GM12878 (cell line): ENCODE measurements at regions not wholly inside any gene's neighbourhood (a gene's known extent, or its start where the extent isn't known, plus 50 kb on each side); places are given as distances from the start of the nearest gene placed in this dataset.

ENCODE experiments used
- ATAC-seq: fragments of 200-7000 bp; cut with Tn5 transposase; 3 replicates; pipeline ENCODE4 v1.9.1; 2020; ENCODE audit warnings: mild to moderate bottlenecking, moderate library complexity
- BruUV-seq: library from RNA; stranded (reverse); fragments of 400-500 nt; replicated peaks from 2 replicates; lab custom pipeline; 2021; lab: Mats Ljungman, UMichigan
- CTCF ChIA-PET: fragments of 300-600 bp; sonication (Branson Sonifier 250); formaldehyde crosslinking; extraction: SDS; loops from one replicate; lab custom pipeline; 2021; ENCODE audit warnings: inconsistent platforms; lab: Yijun Ruan, JAX
- POLR2A ChIA-PET: fragments of 350-600 bp; formaldehyde crosslinking; extraction: SDS; loops from one replicate; lab custom pipeline; 2021; ENCODE audit warnings: inconsistent platforms; lab: Charles Lee
- RAD21 ChIA-PET: fragments of 300-600 bp; sonication (Branson Sonifier 250); formaldehyde crosslinking; loops from one replicate; lab custom pipeline; 2023; ENCODE audit warnings: antibody characterized with exemption; ENCODE audit not compliant: unreplicated experiment; lab: Charles Lee
- SMC1A ChIA-PET: fragments of 300-600 bp; sonication (Branson Sonifier 250); formaldehyde crosslinking; loops from one replicate; lab custom pipeline; 2023; ENCODE audit not compliant: unreplicated experiment, uncharacterized antibody; lab: Charles Lee
- DNase-seq: peaks from one replicate; pipeline ENCODE4 v3.0.0-alpha.2; 2011; ENCODE audit warnings: low read depth, low spot score
- FAIRE-seq: peaks from 3 replicates; lab custom pipeline; 2011; peaks lifted over from hg19 to GRCh38; lab: Jason Lieb, UNC
- H2AFZ ChIP-seq: 2 replicates; pipeline ENCODE4 v1.6.0; 2011; ENCODE audit warnings: low read depth, low read length, control low read depth; ENCODE audit not compliant: control insufficient read depth
- H3K27ac ChIP-seq: 2 replicates; pipeline ENCODE4 v1.5.1; 2011; ENCODE audit warnings: control low read depth; ENCODE audit not compliant: control insufficient read depth, insufficient read depth
- H3K27me3 ChIP-seq, 2 experiments: replicated peaks in 1 of 2; 2 replicates each; pipeline versions ENCODE4 v1.6.0 to v1.6.1; 2011; ENCODE audit warnings: low read length in 1 of 2; ENCODE audit not compliant: control insufficient read depth in 2 of 2, insufficient read depth in 2 of 2
- H3K36me3 ChIP-seq, 2 experiments: 2 replicates each; pipeline ENCODE4 v1.5.1; 2011; ENCODE audit warnings: low read length in 1 of 2; ENCODE audit not compliant: control insufficient read depth in 2 of 2, insufficient read depth in 2 of 2
- H3K4me1 ChIP-seq: 2 replicates; pipeline ENCODE4 v1.6.1; 2011; ENCODE audit warnings: mild to moderate bottlenecking, low read length, moderate library complexity, mixed read lengths; ENCODE audit not compliant: control insufficient read depth, insufficient read depth
- H3K4me2 ChIP-seq: 2 replicates; pipeline ENCODE4 v1.6.0; 2011; ENCODE audit warnings: control low read depth; ENCODE audit not compliant: control insufficient read depth, insufficient read depth
- H3K4me3 ChIP-seq: fragments of 200-600 bp; sonication (generic); 2 replicates; pipeline ENCODE4 v1.5.1; 2016
- H3K79me2 ChIP-seq: 2 replicates; pipeline ENCODE4 v1.6.0; 2011; ENCODE audit warnings: low read length; ENCODE audit not compliant: control insufficient read depth, insufficient read depth
- H3K9ac ChIP-seq: 2 replicates; pipeline ENCODE4 v1.8.0; 2011; ENCODE audit warnings: low read length, control low read depth, mixed read lengths; ENCODE audit not compliant: control insufficient read depth, insufficient read depth
- H3K9me3 ChIP-seq: replicated peaks from 3 replicates; pipeline ENCODE4 v1.5.1; 2011; ENCODE audit warnings: mild to moderate bottlenecking, low read length; ENCODE audit not compliant: control insufficient read depth, insufficient read depth
- H4K20me1 ChIP-seq: 2 replicates; pipeline ENCODE4 v1.6.0; 2011; ENCODE audit not compliant: control insufficient read depth, insufficient read depth
- ASH2L ChIP-seq: fragments of 300-600, 200-600 bp; sonication (generic); IDR thresholded peaks from 2 replicates; pipeline ENCODE4 v1.6.1; 2017; ENCODE audit warnings: low read depth, mild to moderate bottlenecking, borderline replicate concordance
- CREM ChIP-seq: IDR thresholded peaks from 2 replicates; pipeline ENCODE4 v1.6.1; 2014; ENCODE audit warnings: antibody characterized with exemption, low read depth
- CUX1 ChIP-seq: IDR thresholded peaks from 2 replicates; pipeline ENCODE4 v1.6.1; 2012; ENCODE audit warnings: improper control_type of control experiment, low read depth, low read length; ENCODE audit not compliant: insufficient replicate concordance
- EP300 ChIP-seq, 2 experiments: fragments of 150-350 bp in 1 of 2; IDR thresholded peaks; 2 replicates each; pipeline ENCODE4 v1.6.1; 2011 to 2012; ENCODE audit warnings: low read depth in 2 of 2, low read length in 2 of 2, borderline replicate concordance in 1 of 2, improper control_type of control experiment in 1 of 2, inconsistent platforms in 1 of 2; ENCODE audit not compliant: control insufficient read depth in 1 of 2
- EZH2 ChIP-seq: IDR thresholded peaks from 2 replicates; pipeline ENCODE4 v1.6.1; 2012; ENCODE audit warnings: low read depth, mild to moderate bottlenecking, control low read depth, inconsistent platforms, low read length, borderline replicate concordance; ENCODE audit not compliant: control insufficient read depth
- HDGF ChIP-seq: fragments of 450-650 bp; IDR thresholded peaks from 2 replicates; pipeline ENCODE4 v1.6.1; 2016; ENCODE audit warnings: antibody characterized with exemption
- JUNB ChIP-seq: IDR thresholded peaks from 2 replicates; pipeline ENCODE4 v1.6.1; 2016; ENCODE audit warnings: antibody characterized with exemption, mild to moderate bottlenecking
- NBN ChIP-seq: fragments of 450-650 bp; IDR thresholded peaks from 2 replicates; pipeline ENCODE4 v1.6.1; 2016
- RAD21 ChIP-seq: IDR thresholded peaks from 2 replicates; pipeline ENCODE4 v1.6.1; 2011; ENCODE audit warnings: mild to moderate bottlenecking, low read depth, low read length, moderate library complexity; ENCODE audit not compliant: insufficient read depth
- RAD51 ChIP-seq: fragments of 450-650 bp; IDR thresholded peaks from 2 replicates; pipeline ENCODE4 v1.6.1; 2016; ENCODE audit warnings: moderate library complexity, mild to moderate bottlenecking, inconsistent platforms
- SREBF2 ChIP-seq: IDR thresholded peaks from 2 replicates; pipeline ENCODE4 v1.6.1; 2012; ENCODE audit warnings: mild to moderate bottlenecking, low read length
- SRF ChIP-seq, 2 experiments: IDR thresholded peaks; 2 replicates each; pipeline ENCODE4 v1.6.1; 2011; ENCODE audit warnings: low read depth in 2 of 2, low read length in 2 of 2, mild to moderate bottlenecking in 1 of 2, moderate library complexity in 1 of 2
- TCF3 ChIP-seq: IDR thresholded peaks from 2 replicates; pipeline ENCODE4 v1.6.1; 2012; ENCODE audit warnings: low read depth, mild to moderate bottlenecking, low read length, borderline replicate concordance; ENCODE audit not compliant: insufficient read depth
- ZNF217 ChIP-seq: fragments of 450-650 bp; IDR thresholded peaks from 2 replicates; pipeline ENCODE4 v1.6.1; 2017; ENCODE audit warnings: antibody characterized with exemption, mild to moderate bottlenecking
- WGBS: methylation state at CpG from one replicate; pipeline ENCODE4 v1.1.6; 2016; ENCODE audit warnings: low lambda C conversion rate; ENCODE audit not compliant: insufficient replicate concordance, insufficient coverage; ENCODE audit errors: missing lambda C conversion rate; 5-methylcytosine and 5-hydroxymethylcytosine counted together
- in situ Hi-C: fragments of 300-500 bp; cut with MboI; formaldehyde crosslinking; loops from 9 replicates; pipeline ENCODE4 v1.14.3; 2018; ENCODE audit warnings: mixed read lengths
- intact Hi-C: fragments of 100-400 bp; cut with micrococcal nuclease; formaldehyde crosslinking; loops from one replicate; pipeline ENCODE4 v1.14.2; 2022; ENCODE audit not compliant: unreplicated experiment
- TF ChIP-seq, protein P1 (sequence below): fragments of 450-650 bp; IDR thresholded peaks from 2 replicates; pipeline ENCODE4 v1.6.1; 2017; ENCODE audit warnings: borderline replicate concordance
- TF ChIP-seq, protein P2 (sequence below): fragments of 450-650 bp; IDR thresholded peaks from 2 replicates; pipeline ENCODE4 v1.6.1; 2014; ENCODE audit warnings: mild to moderate bottlenecking

DNA sequence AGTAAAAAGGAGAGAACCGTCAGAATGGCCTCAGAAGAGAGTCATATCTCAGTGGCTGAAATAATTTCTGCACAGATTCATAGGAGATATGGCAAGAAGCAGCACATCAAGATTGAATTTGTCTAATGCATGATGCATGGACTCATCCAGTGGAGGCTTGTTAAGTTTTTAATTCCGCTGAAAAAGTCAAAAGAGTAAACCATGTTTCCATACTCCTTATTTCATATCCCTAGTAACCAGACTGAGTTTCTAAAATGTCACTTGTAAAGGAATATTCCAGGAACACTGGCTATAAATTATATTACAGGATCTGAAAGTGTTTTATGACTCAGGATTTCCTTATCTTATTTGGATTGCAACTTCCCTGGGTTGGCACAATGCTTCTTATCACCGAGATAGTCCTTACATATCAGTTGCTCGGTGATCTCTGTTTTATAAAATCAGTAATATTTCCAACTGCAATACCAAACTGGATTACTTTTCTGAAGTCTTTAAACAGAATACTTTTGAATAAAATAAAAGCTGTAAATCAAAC, 180.2 kb upstream of the TSC22D1 start (continued):
- TF ChIP-seq, protein P1, sequence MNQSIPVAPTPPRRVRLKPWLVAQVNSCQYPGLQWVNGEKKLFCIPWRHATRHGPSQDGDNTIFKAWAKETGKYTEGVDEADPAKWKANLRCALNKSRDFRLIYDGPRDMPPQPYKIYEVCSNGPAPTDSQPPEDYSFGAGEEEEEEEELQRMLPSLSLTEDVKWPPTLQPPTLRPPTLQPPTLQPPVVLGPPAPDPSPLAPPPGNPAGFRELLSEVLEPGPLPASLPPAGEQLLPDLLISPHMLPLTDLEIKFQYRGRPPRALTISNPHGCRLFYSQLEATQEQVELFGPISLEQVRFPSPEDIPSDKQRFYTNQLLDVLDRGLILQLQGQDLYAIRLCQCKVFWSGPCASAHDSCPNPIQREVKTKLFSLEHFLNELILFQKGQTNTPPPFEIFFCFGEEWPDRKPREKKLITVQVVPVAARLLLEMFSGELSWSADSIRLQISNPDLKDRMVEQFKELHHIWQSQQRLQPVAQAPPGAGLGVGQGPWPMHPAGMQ: no peak
- TF ChIP-seq RAD51 (no peak), JUNB (no peak), NBN (no peak), RAD21 (no peak), CREM (no peak)
- TF ChIP-seq, all 136 proteins: peak for 0

GRCh38 chr13:44755872-44756271, 179.7 kb upstream of the TSC22D1 start:
- BruUV-seq: no TSS peak
- no peak overlapping the region for H3K4me2 ChIP-seq
- no peaks in the 10 kb centered on the region for H3K4me1 ChIP-seq
- intact Hi-C loops (no loop called here), in situ Hi-C loops (no loop called here)
- ChIA-PET RAD21 (no interaction called here), POLR2A (no interaction called here), SMC1A (no interaction called here), CTCF (interaction anchor here (0.7 kb wide), 1 partner anchor 42 kb away, joined by 3 read pairs; no protein-coding TSS in a partner anchor)
- no peak for DNase-seq
- no peaks in the 10 kb centered on the region for H3K9me3 ChIP-seq
- H4K20me1 ChIP-seq: no peaks in the 10 kb centered on the region
- 52% methylated on average over 6 of the region's 6 CpGs for WGBS
- no peak overlapping the region for H3K9ac ChIP-seq
- FAIRE-seq: no peak
- H3K27ac ChIP-seq: no peak overlapping the region
- no peak overlapping the region for H2AFZ ChIP-seq
- no peaks in the 10 kb centered on the region for H3K36me3 ChIP-seq
- no peak overlapping the region for H3K4me3 ChIP-seq
- ATAC-seq: no peak
- no peaks in the 10 kb centered on the region for H3K79me2 ChIP-seq
- H3K27me3 ChIP-seq: no peaks in the 10 kb centered on the region
- TF ChIP-seq, protein P2, sequence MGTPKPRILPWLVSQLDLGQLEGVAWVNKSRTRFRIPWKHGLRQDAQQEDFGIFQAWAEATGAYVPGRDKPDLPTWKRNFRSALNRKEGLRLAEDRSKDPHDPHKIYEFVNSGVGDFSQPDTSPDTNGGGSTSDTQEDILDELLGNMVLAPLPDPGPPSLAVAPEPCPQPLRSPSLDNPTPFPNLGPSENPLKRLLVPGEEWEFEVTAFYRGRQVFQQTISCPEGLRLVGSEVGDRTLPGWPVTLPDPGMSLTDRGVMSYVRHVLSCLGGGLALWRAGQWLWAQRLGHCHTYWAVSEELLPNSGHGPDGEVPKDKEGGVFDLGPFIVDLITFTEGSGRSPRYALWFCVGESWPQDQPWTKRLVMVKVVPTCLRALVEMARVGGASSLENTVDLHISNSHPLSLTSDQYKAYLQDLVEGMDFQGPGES: no peak
- TF ChIP-seq SRF (IDR thresholded peaks at IDR 0.05; ENCODE audit: low read depth in 2 of 2, low read length in 2 of 2): no peak
- TF ChIP-seq ASH2L: no peak
- no peak for TF ChIP-seq EP300 (IDR thresholded peaks at IDR 0.05; ENCODE audit: borderline replicate concordance in 1 of 2, control insufficient read depth in 1 of 2, low read depth in 2 of 2, low read length in 2 of 2)
- TF ChIP-seq ZNF217: no peak
- TF ChIP-seq SREBF2: no peak
- no peak for TF ChIP-seq HDGF
- no peak for TF ChIP-seq CUX1
- TF ChIP-seq EZH2: no peak
- no peak for TF ChIP-seq TCF3
